Right lobe of liver (tissue), 6 donors: ENCODE measurements at regions not wholly inside any gene's neighbourhood (a gene's known extent, or its start where the extent isn't known, plus 50 kb on each side); places are given as distances from the start of the nearest gene placed in this dataset.

Experiments used
- ATAC-seq, 4 donors: fragments of 200-7000 bp; cut with Tn5 transposase; one replicate each; pipeline ENCODE4 v1.9.1; 2020; ENCODE audit warnings: mild to moderate bottlenecking in 4 of 4, moderate library complexity in 4 of 4
- DNase-seq, 3 donors: peaks; one replicate each; pipeline ENCODE4 v3.0.0-alpha.2; 2020
- H3K27ac ChIP-seq, 3 donors: fragments of 200-600 bp; one replicate each; pipeline ENCODE4 v1.8.0; 2022
- H3K27me3 ChIP-seq, 2 donors: fragments of 200-600 bp; one replicate each; pipeline ENCODE4 v1.8.0; 2022
- H3K36me3 ChIP-seq, 4 donors: fragments of 200-600 bp; sonication (generic) in 1 of 4; one replicate each; pipeline versions ENCODE4 v1.5.1 to v1.8.0; 2017 to 2022; ENCODE audit warnings: control low read depth in 1 of 4
- H3K4me1 ChIP-seq, 4 donors: fragments of 200-600 bp; sonication (generic) in 1 of 4; one replicate each; pipeline versions ENCODE4 v1.5.1 to v1.8.0; 2017 to 2022; ENCODE audit warnings: control low read depth in 1 of 4
- H3K4me3 ChIP-seq, 3 donors: fragments of 200-600 bp; one replicate each; pipeline ENCODE4 v1.8.0; 2022
- H3K9me3 ChIP-seq, 4 donors: fragments of 200-600 bp; sonication (generic) in 1 of 4; one replicate each; pipeline versions ENCODE4 v1.5.1 to v1.8.0; 2017 to 2022; ENCODE audit warnings: control low read depth in 1 of 4
- POLR2A ChIP-seq: fragments of 450-650 bp; IDR thresholded peaks from one replicate; pipeline ENCODE4 v1.6.1; 2017; ENCODE audit warnings: antibody characterized with exemption, mild to moderate bottlenecking
- WGBS: methylation state at CpG from one replicate; pipeline ENCODE4 v1.1.6; 2018; ENCODE audit warnings: low coverage, low lambda C conversion rate; ENCODE audit not compliant: insufficient coverage; ENCODE audit errors: missing lambda C conversion rate; 5-methylcytosine and 5-hydroxymethylcytosine counted together
- intact Hi-C, 2 donors: fragments of 100-400 bp; cut with DNase I; formaldehyde crosslinking; loops; one replicate each; pipeline versions ENCODE4 v1.11.2 to v1.14.1; 2022
- TF ChIP-seq, protein P1 (sequence below), 4 donors: fragments of 200-600 bp in 3 of 4; fragments of 450-650 bp in 1 of 4; IDR thresholded peaks; one replicate each; pipeline versions ENCODE4 v1.5.1 to v1.8.0; 2016 to 2022; ENCODE audit warnings: antibody characterized with exemption in 4 of 4, mild to moderate bottlenecking in 2 of 4
- donor health status: DM: no; HTN: yes; CAD: no.
- donor health status: DM: no; HTN: no; CAD: no.
- donor health status: DM: no; HTN: no; CAD: no.
- donor health status: DM: no; HTN: yes; CAD: no.
- donor health status: DM: no; HTN: yes; CAD: no.

DNA sequence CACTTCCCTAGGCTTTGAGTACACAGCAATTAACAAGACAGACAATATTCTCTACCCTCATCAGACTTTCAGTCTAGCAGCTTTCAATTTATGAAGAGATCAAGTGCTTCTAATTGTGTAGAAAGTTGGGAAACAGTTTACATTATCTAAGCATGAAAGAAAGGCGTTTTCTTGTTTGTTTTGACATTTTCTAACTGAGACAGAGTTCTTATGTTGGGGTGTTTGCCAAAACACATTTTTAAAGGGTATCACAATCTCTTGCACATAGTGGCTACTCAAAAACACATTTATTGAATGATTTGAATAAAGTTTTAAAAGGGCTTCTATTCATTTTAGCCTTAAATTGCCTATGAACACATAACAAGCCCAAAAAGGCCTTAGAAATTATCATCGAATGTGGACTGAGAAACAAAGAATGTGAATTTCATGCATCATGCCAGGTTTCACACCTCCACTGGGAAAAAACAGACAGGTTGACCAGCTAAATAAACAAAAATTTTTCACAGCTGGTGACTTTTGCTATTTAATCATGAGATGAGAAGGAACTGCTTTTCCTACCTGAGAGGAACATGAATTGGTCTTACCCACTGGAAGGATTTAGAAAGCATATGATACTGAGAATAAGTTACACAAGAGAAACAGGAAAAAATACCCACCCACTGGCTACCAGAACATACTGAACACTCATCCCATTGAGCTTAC, 394.5 kb upstream of the PKN2 start:
- DNase-seq (no peak), ATAC-seq (no peak)
- no peaks in the 10 kb centered on the region for H3K27me3 ChIP-seq
- 55% methylated on average over 2 of the region's 2 CpGs for WGBS
- H3K9me3 ChIP-seq, result no peaks in the 10 kb centered on the region
- TF ChIP-seq, protein P1, sequence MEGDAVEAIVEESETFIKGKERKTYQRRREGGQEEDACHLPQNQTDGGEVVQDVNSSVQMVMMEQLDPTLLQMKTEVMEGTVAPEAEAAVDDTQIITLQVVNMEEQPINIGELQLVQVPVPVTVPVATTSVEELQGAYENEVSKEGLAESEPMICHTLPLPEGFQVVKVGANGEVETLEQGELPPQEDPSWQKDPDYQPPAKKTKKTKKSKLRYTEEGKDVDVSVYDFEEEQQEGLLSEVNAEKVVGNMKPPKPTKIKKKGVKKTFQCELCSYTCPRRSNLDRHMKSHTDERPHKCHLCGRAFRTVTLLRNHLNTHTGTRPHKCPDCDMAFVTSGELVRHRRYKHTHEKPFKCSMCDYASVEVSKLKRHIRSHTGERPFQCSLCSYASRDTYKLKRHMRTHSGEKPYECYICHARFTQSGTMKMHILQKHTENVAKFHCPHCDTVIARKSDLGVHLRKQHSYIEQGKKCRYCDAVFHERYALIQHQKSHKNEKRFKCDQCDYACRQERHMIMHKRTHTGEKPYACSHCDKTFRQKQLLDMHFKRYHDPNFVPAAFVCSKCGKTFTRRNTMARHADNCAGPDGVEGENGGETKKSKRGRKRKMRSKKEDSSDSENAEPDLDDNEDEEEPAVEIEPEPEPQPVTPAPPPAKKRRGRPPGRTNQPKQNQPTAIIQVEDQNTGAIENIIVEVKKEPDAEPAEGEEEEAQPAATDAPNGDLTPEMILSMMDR (IDR thresholded peaks at IDR 0.05), result no peak
- TF ChIP-seq POLR2A, result no peak
- H3K36me3 ChIP-seq, result no peaks in the 10 kb centered on the region
- intact Hi-C loops, result no loop called here
- peaks cover 0 to 19% (median 10%) of the 10 kb centered on the region in 4 donors for H3K4me1 ChIP-seq
- no peak overlapping the region for H3K4me3 ChIP-seq
- no peak overlapping the region for H3K27ac ChIP-seq

DNA sequence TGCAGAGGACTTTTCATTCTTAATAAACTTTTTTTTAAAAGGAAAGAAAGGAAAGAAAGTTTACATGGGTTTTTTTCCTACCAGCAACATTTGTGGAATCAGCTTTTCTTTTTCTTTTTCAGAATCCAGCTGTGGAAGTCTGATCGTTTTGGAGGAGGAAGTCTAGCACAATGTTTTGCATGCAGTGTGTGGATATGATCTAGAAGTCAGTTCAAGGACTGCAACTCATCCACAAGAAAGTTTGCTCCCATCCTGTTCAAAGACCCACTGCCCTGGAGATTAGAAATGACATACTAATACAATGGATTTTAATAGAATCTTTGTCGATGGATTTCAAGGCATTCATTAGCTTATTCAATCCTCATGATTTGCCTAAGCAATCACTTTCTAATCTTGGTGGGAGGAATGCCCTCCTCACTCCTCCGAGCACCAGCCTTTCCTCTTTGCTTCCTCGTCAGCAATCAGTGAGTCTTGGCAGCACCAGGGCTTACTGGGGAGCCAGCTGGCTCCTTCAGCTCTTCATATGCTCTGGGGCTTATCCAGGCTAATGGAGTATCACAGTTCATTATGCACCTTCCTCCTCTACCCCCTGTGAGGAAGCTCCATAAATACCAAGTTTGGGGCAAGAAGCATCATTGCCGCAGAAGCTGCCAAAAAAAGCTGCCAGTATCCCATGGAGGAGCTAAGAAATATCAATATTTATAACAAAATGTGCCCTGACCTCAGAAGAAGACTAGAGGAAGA, 392.3 kb upstream of the PKN2 start:
- TF ChIP-seq, protein P1 (IDR thresholded peaks at IDR 0.05), result no peak
- no peak for TF ChIP-seq POLR2A
- 62% methylated on average over 5 of the region's 5 CpGs for WGBS
- H3K9me3 ChIP-seq, result no peaks in the 10 kb centered on the region
- peaks cover 0 to 5% (median 2%) of the 10 kb centered on the region in 4 donors for H3K4me1 ChIP-seq
- intact Hi-C loops, result no loop called here
- no peak overlapping the region for H3K27ac ChIP-seq
- ATAC-seq, result no peak
- no peak for DNase-seq
- H3K36me3 ChIP-seq, result no peaks in the 10 kb centered on the region
- no peak overlapping the region for H3K4me3 ChIP-seq
- H3K27me3 ChIP-seq, result no peaks in the 10 kb centered on the region

DNA sequence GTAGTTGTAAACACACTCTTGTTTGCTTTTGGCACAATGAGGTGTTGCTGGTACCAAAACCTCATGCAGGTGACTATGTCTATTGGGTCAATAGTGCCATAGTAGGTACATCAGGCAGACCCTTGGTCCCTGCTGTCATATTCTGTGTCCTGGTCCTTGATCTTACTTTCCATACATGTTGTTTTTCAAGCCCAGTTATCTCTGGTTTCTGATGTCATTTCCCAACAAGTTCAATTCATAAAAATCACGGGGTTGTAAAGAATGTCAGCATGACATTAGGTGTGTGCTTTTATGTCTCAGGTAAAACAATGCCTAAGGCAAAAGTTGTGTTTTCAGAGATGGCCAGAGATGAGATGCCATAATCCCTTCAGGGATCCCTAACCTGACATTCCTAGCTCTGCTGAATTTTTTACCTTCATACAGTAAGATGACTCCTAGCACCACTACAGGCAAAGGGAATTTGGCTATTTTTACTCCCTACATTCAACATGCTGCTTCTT, 390.3 kb upstream of the PKN2 start:
- H3K9me3 ChIP-seq, result no peaks in the 10 kb centered on the region
- H3K4me1 ChIP-seq, result no peaks in the 10 kb centered on the region
- H3K36me3 ChIP-seq, result no peaks in the 10 kb centered on the region
- intact Hi-C loops, result no loop called here
- WGBS, result 89% methylated on average over 1 of the region's 1 CpG
- H3K27me3 ChIP-seq, result no peaks in the 10 kb centered on the region
- ATAC-seq (no peak), DNase-seq (no peak)
- TF ChIP-seq POLR2A, result no peak
- TF ChIP-seq, protein P1 (IDR thresholded peaks at IDR 0.05), result no peak
- H3K27ac ChIP-seq, result no peak overlapping the region
- no peak overlapping the region for H3K4me3 ChIP-seq

DNA sequence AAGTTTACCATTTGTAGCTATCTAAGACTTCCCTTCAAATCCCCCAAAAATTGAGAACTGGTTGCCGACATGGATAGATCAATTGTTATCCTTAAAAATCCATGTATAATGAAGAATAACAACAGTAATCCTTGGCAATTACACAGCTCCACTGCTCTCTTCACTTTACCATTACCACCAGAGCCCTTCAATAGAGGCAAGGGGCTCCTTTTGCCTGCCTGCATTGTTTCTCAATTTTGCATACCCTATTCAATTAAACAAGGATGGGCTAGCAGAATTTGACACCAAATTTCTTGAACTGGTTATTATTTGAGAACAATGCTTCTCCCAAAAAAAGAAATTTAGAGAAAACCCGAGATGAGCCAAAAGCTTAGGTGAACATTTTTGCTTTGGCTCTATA, 387.8 kb upstream of the PKN2 start:
- TF ChIP-seq POLR2A, result no peak
- TF ChIP-seq, protein P1 (IDR thresholded peaks at IDR 0.05), result no peak
- H3K27me3 ChIP-seq, result no peaks in the 10 kb centered on the region
- WGBS, result 81% methylated on average over 2 of the region's 2 CpGs
- no peaks in the 10 kb centered on the region for H3K4me1 ChIP-seq
- ATAC-seq (no peak), DNase-seq (no peak)
- no peaks in the 10 kb centered on the region for H3K9me3 ChIP-seq
- H3K36me3 ChIP-seq, result no peaks in the 10 kb centered on the region
- no peak overlapping the region for H3K4me3 ChIP-seq
- intact Hi-C loops, result no loop called here
- H3K27ac ChIP-seq, result no peak overlapping the region
